ENCODE measurements at regions not wholly inside any gene's neighbourhood (a gene's known extent, or its start where the extent isn't known, plus 50 kb on each side); places are given as distances from the start of the nearest gene placed in this dataset.

- Histone ChIP-seq H3K4me2 (ENCODE audit: low read length) (no peak overlapping the region), H3K4me1 (ENCODE audit: insufficient read depth, low read length, severe bottlenecking) (no peaks in the 10 kb centered on the region), H4K20me1 (ENCODE audit: insufficient read depth, low read length) (no peaks in the 10 kb centered on the region), H3K79me2 (ENCODE audit: insufficient read depth, low read length) (no peaks in the 10 kb centered on the region), H3K9ac (ENCODE audit: low read length) (no peak overlapping the region), H3F3A (ENCODE audit: insufficient read depth, low read length) (no peaks in the 10 kb centered on the region), H3K27me3 (ENCODE audit: insufficient read depth, low read length) (no peaks in the 10 kb centered on the region), H3K36me3 (ENCODE audit: insufficient read depth, low read length) (no peaks in the 10 kb centered on the region), H3K27ac (ENCODE audit: low read depth, low read length, poor library complexity, severe bottlenecking) (no peak overlapping the region), H2AFZ (ENCODE audit: low read length) (no peak overlapping the region), H3K4me3 (ENCODE audit: low read depth, low read length, poor library complexity, severe bottlenecking) (no peak overlapping the region), H3K9me2 (ENCODE audit: low read depth, low read length) (no peaks in the 10 kb centered on the region), H3K9me3 (ENCODE audit: low read length) (no peaks in the 10 kb centered on the region)
- TF ChIP-seq CTCF (IDR thresholded peaks at IDR 0.05; ENCODE audit: low read length), result no peak
- no peak for TF ChIP-seq EZH2 (IDR thresholded peaks at IDR 0.05; ENCODE audit: borderline replicate concordance, low read length)
Measured at GRCh38 chr5:145110834-145111233, 724.3 kb downstream of the PRELID2 start.

GRCh38 chr5:145110181-145110580 lies 725.0 kb downstream of the PRELID2 start:
- Histone ChIP-seq H3K36me3 (ENCODE audit: insufficient read depth, low read length) (no peaks in the 10 kb centered on the region), H3F3A (ENCODE audit: insufficient read depth, low read length) (no peaks in the 10 kb centered on the region), H3K4me3 (ENCODE audit: low read depth, low read length, poor library complexity, severe bottlenecking) (no peak overlapping the region), H3K9me3 (ENCODE audit: low read length) (no peaks in the 10 kb centered on the region), H3K27ac (ENCODE audit: low read depth, low read length, poor library complexity, severe bottlenecking) (no peak overlapping the region), H3K79me2 (ENCODE audit: insufficient read depth, low read length) (no peaks in the 10 kb centered on the region), H3K27me3 (ENCODE audit: insufficient read depth, low read length) (no peaks in the 10 kb centered on the region), H4K20me1 (ENCODE audit: insufficient read depth, low read length) (no peaks in the 10 kb centered on the region), H2AFZ (ENCODE audit: low read length) (no peak overlapping the region), H3K4me2 (ENCODE audit: low read length) (no peak overlapping the region), H3K9me2 (ENCODE audit: low read depth, low read length) (no peaks in the 10 kb centered on the region), H3K4me1 (ENCODE audit: insufficient read depth, low read length, severe bottlenecking) (no peaks in the 10 kb centered on the region), H3K9ac (ENCODE audit: low read length) (no peak overlapping the region)
- TF ChIP-seq EZH2 (IDR thresholded peaks at IDR 0.05; ENCODE audit: borderline replicate concordance, low read length) (no peak), CTCF (IDR thresholded peaks at IDR 0.05; ENCODE audit: low read length) (no peak)

- no peaks in the 10 kb centered on the region for H4K20me1 ChIP-seq (ENCODE audit: insufficient read depth, low read length)
- no peaks in the 10 kb centered on the region for H3K79me2 ChIP-seq (ENCODE audit: insufficient read depth, low read length)
- H3K36me3 ChIP-seq (ENCODE audit: insufficient read depth, low read length), result no peaks in the 10 kb centered on the region
- no peak overlapping the region for H2AFZ ChIP-seq (ENCODE audit: low read length)
- no peaks in the 10 kb centered on the region for H3K4me1 ChIP-seq (ENCODE audit: insufficient read depth, low read length, severe bottlenecking)
- H3K9ac ChIP-seq (ENCODE audit: low read length), result no peak overlapping the region
- no peaks in the 10 kb centered on the region for H3K27me3 ChIP-seq (ENCODE audit: insufficient read depth, low read length)
- no peaks in the 10 kb centered on the region for H3K9me3 ChIP-seq (ENCODE audit: low read length)
- no peak for TF ChIP-seq EZH2 (IDR thresholded peaks at IDR 0.05; ENCODE audit: borderline replicate concordance, low read length)
- no peak for TF ChIP-seq CTCF (IDR thresholded peaks at IDR 0.05; ENCODE audit: low read length)
- no peaks in the 10 kb centered on the region for H3K9me2 ChIP-seq (ENCODE audit: low read depth, low read length)
- H3K4me2 ChIP-seq (ENCODE audit: low read length), result no peak overlapping the region
- no peak overlapping the region for H3K4me3 ChIP-seq (ENCODE audit: low read depth, low read length, poor library complexity, severe bottlenecking)
- no peak overlapping the region for H3K27ac ChIP-seq (ENCODE audit: low read depth, low read length, poor library complexity, severe bottlenecking)
- no peaks in the 10 kb centered on the region for H3F3A ChIP-seq (ENCODE audit: insufficient read depth, low read length)
Measured at GRCh38 chr5:145105384-145105783, 729.8 kb downstream of the PRELID2 start.

Data from OCI-LY1 (cell line).